Ovary (tissue), 7 donors: ENCODE measurements at regions not wholly inside any gene's neighbourhood (a gene's known extent, or its start where the extent isn't known, plus 50 kb on each side); places are given as distances from the start of the nearest gene placed in this dataset.

Experiments used
- DNase-seq, 5 donors: peaks; one replicate each; pipeline ENCODE4 v3.0.0-alpha.2; 2019 to 2020
- H3K27ac ChIP-seq, 2 donors: fragments of 200-600 bp; one replicate each; pipeline versions ENCODE4 v1.5.1 to v1.8.0; 2019 to 2022
- H3K27me3 ChIP-seq: fragments of 200-600 bp; one replicate; pipeline ENCODE4 v1.8.0; 2022
- H3K36me3 ChIP-seq: fragments of 200-600 bp; sonication (generic); one replicate; pipeline ENCODE4 v1.5.1; 2019
- H3K4me1 ChIP-seq: one replicate; pipeline ENCODE4 v1.8.1; 2013; ENCODE audit warnings: mild to moderate bottlenecking, moderate library complexity; ENCODE audit not compliant: insufficient read depth
- H3K4me3 ChIP-seq: fragments of 200-600 bp; sonication (generic); one replicate; pipeline ENCODE4 v1.5.1; 2017
- H3K9me3 ChIP-seq, 2 donors: fragments of 200-600 bp in 1 of 2; sonication (generic) in 1 of 2; one replicate each; pipeline versions ENCODE4 v1.5.1 to v1.8.1; 2013 to 2019; ENCODE audit warnings: mild to moderate bottlenecking in 1 of 2, moderate library complexity in 1 of 2
- EP300 ChIP-seq: sonication (generic); formaldehyde crosslinking; IDR thresholded peaks from one replicate; pipeline ENCODE4 v1.6.1; 2017; ENCODE audit warnings: antibody characterized with exemption
- POLR2A ChIP-seq: fragments of 450-650 bp; IDR thresholded peaks from one replicate; pipeline ENCODE4 v1.6.1; 2017; ENCODE audit warnings: antibody characterized with exemption, mild to moderate bottlenecking, moderate library complexity
- WGBS, 3 donors: extraction: QIAGEN DNeasy Blood & Tissue Kit in 1 of 3; methylation state at CpG; one replicate each; pipeline versions ENCODE4 v1.1.5 to v1.1.7; 2013 to 2017; 5-methylcytosine and 5-hydroxymethylcytosine counted together
- intact Hi-C, 4 donors: fragments of 100-400 bp; cut with DNase I; formaldehyde crosslinking; loops; one replicate each; pipeline versions ENCODE4 v1.11.0 to v1.15.1; 2022 to 2023
- TF ChIP-seq, protein P1 (sequence below), 3 donors: fragments of 450-650 bp in 2 of 3; fragments of 200-600 bp in 1 of 3; IDR thresholded peaks; one replicate each; pipeline versions ENCODE4 v1.5.1 to v1.8.0; 2016 to 2022; ENCODE audit warnings: antibody characterized with exemption in 3 of 3, mild to moderate bottlenecking in 1 of 3
- donor health status: DM: no; HTN: no; CAD: no; lungs with moderate emphysema.
- donor health status: DM: no; HTN: no; CAD: no.
- donor health status: Bipolar disorder and iron deficiency.
- donor health status: DM: no; HTN: no; CAD: no.
- donor health status: DM: yes; HTN: yes; CAD: no.

DNA sequence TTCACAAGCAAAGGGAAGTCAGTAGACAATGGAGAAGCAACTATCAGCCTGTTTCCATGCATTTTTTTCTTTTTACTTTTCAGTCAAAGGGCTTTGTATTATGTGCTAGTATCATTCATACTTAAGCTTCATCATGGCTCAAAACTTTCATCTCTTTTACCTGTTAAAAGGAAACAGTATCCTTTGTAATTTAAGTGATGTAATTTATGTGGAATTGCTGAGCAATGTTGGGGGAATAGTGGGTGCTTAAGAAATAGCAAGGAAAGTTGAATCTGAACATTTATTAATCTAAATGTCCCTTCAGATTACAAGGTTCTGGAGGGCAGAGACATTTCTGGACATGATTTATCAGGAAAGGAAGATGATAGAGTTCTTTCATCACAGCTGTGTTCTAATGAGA is 915.3 kb downstream of the VRK1 start:
- no peak for DNase-seq
- no peaks in the 10 kb centered on the region for H3K27me3 ChIP-seq
- TF ChIP-seq POLR2A (no peak), EP300 (no peak)
- TF ChIP-seq, protein P1, sequence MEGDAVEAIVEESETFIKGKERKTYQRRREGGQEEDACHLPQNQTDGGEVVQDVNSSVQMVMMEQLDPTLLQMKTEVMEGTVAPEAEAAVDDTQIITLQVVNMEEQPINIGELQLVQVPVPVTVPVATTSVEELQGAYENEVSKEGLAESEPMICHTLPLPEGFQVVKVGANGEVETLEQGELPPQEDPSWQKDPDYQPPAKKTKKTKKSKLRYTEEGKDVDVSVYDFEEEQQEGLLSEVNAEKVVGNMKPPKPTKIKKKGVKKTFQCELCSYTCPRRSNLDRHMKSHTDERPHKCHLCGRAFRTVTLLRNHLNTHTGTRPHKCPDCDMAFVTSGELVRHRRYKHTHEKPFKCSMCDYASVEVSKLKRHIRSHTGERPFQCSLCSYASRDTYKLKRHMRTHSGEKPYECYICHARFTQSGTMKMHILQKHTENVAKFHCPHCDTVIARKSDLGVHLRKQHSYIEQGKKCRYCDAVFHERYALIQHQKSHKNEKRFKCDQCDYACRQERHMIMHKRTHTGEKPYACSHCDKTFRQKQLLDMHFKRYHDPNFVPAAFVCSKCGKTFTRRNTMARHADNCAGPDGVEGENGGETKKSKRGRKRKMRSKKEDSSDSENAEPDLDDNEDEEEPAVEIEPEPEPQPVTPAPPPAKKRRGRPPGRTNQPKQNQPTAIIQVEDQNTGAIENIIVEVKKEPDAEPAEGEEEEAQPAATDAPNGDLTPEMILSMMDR (IDR thresholded peaks at IDR 0.05) = no peak

DNA sequence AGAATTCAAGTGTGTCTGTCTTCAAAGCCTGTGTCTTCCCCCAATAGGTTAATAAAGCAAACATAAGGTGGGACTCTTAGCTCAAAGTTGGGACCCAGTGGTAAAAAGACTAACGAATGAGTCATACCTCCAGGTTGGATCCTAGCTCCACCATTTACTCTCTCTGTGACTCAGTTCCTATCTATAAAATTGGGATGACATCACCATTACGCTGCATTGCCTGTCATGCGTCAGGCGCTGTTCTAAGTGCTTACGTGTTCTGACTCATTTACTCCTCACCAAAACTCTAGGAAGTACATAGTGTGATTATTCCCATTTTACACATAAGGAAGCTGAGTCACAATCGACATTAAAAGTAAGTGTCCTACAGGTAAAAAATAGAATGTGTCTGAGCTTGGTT is 915.8 kb downstream of the VRK1 start:
- WGBS, 3 donors = 79 to 86% (median 80%) methylated on average over 6 of the region's 6 CpGs
- DNase-seq = no peak
- Histone ChIP-seq H3K9me3 (no peaks in the 10 kb centered on the region), H3K27me3 (no peaks in the 10 kb centered on the region), H3K4me3 (no peak overlapping the region), H3K4me1 (no peaks in the 10 kb centered on the region), H3K27ac (no peak overlapping the region), H3K36me3 (no peaks in the 10 kb centered on the region)
- intact Hi-C loops = no loop called here
- TF ChIP-seq POLR2A = no peak
- TF ChIP-seq, protein P1 (IDR thresholded peaks at IDR 0.05) = no peak

More for the DNA sequence above, 915.3 kb downstream of the VRK1 start:
- Histone ChIP-seq H3K4me3 (no peak overlapping the region), H3K4me1 (no peaks in the 10 kb centered on the region), H3K36me3 (no peaks in the 10 kb centered on the region), H3K27ac (no peak overlapping the region), H3K9me3 (no peaks in the 10 kb centered on the region)
- intact Hi-C loops = no loop called here

DNA sequence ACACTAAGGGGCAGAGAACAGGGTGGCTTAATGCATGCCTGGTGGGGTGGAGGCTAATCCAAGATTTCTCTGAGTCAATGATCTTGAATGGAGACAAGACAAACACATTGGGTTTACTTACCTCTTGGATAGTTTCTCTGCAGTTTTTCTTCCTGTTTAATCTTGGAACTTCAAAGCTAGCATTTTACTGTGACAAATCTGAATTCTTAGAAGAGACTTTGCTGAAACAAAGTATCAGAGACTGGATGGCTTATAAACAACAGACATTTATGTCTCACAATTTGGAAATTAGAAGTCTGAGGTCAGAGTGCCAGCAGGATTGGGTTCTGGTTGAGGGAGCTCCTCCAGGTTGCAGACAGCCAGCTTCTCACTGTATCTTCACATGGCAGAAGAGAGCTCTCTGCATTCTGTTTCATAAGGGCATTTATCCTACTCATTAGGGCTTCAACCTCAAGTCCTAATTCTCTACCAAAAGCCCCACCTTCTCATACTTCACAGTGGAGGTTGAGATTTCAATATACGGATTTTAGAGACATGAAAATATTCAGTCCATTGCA is 921.8 kb downstream of the VRK1 start:
- 65 to 84% (median 67%) methylated on average over 1 of the region's 1 CpG for WGBS, 3 donors
- no peaks in the 10 kb centered on the region for H3K36me3 ChIP-seq
- no peak for DNase-seq
- intact Hi-C loops = no loop called here
- no peaks in the 10 kb centered on the region for H3K4me1 ChIP-seq
- H3K9me3 ChIP-seq = no peaks in the 10 kb centered on the region
- H3K27ac ChIP-seq = no peak overlapping the region
- no peaks in the 10 kb centered on the region for H3K27me3 ChIP-seq
- H3K4me3 ChIP-seq = no peak overlapping the region
- TF ChIP-seq EP300 (no peak), POLR2A (no peak)
- TF ChIP-seq, protein P1 (IDR thresholded peaks at IDR 0.05) = no peak

DNA sequence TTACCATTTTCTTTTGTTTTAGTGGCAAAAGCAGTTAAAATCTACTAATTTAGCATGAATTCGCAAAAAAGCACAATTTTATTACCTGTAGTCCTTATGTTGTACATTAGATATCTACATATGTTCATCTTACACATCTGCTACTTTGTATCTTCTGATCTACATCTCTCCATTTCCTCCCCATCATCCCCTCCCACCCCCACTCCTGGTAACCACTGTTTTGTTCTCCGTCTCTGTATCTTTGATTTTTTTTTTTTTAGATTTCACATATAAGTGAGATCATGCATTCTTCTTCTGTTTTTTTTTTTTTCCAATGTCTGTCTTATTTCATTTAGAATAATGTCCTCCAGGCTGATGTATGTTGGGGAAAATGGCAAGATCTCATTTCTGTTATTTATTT is 922.7 kb downstream of the VRK1 start:
- TF ChIP-seq, protein P1 (IDR thresholded peaks at IDR 0.05) = no peak
- TF ChIP-seq EP300 = no peak
- TF ChIP-seq POLR2A = no peak
- DNase-seq = no peak
- Histone ChIP-seq H3K4me1 (no peaks in the 10 kb centered on the region), H3K9me3 (no peaks in the 10 kb centered on the region), H3K4me3 (no peak overlapping the region), H3K27me3 (no peaks in the 10 kb centered on the region), H3K36me3 (no peaks in the 10 kb centered on the region), H3K27ac (no peak overlapping the region)
- 64 to 91% (median 88%) methylated on average over 2 of the region's 2 CpGs for WGBS, 3 donors
- intact Hi-C loops = no loop called here

DNA sequence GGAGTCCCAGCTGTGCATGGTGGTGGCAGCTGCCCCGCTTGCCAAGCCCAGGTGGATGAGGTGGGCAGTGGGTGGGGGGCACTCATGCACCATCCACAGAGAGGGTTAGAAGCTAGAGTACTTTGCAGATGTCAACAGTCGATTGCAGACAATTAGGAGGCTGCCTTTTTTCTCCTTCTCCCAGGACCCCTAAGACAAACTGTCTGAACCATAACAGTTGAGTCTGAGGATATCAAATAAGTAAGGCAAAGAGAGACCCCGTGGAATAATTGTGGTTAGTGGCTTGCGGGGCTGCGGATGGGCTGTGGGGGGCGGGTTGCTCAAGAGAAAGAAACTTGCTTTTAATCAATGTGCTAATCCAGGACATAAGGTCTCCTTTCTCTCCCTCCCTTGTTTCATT is 926.2 kb downstream of the VRK1 start:
- H3K4me3 ChIP-seq = no peak overlapping the region
- TF ChIP-seq POLR2A (no peak), EP300 (no peak)
- TF ChIP-seq, protein P1 (IDR thresholded peaks at IDR 0.05) = no peak
- intact Hi-C loops = no loop called here
- DNase-seq = no peak
- H3K27ac ChIP-seq = no peak overlapping the region
- no peaks in the 10 kb centered on the region for H3K4me1 ChIP-seq
- WGBS, 3 donors = 71 to 87% (median 74%) methylated on average over 6 of the region's 6 CpGs
- no peaks in the 10 kb centered on the region for H3K9me3 ChIP-seq
- no peaks in the 10 kb centered on the region for H3K36me3 ChIP-seq
- H3K27me3 ChIP-seq = no peaks in the 10 kb centered on the region
